ENCODE measurements at regions not wholly inside any gene's neighbourhood (a gene's known extent, or its start where the extent isn't known, plus 50 kb on each side); places are given as distances from the start of the nearest gene placed in this dataset.

DNA sequence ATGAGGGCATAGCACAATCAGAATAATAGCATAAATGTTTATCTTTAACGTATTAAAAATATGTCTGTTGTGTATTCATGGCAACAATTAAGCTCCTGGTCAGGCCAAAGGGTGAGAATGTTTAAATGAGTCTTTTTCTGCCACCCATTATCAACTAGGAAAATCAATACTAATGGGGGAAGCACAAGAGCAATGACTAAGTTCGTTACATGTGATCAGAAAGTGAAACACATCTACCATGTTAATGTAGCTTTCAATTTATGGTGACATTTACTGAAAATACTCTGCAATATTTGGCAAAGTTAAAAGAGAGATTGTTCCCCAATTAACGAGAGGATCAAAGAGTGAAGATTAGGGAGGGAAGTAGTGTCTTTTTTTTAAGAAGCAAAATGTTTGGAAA, 143.7 kb downstream of the NAA11 start:
- TF ChIP-seq, protein P1, sequence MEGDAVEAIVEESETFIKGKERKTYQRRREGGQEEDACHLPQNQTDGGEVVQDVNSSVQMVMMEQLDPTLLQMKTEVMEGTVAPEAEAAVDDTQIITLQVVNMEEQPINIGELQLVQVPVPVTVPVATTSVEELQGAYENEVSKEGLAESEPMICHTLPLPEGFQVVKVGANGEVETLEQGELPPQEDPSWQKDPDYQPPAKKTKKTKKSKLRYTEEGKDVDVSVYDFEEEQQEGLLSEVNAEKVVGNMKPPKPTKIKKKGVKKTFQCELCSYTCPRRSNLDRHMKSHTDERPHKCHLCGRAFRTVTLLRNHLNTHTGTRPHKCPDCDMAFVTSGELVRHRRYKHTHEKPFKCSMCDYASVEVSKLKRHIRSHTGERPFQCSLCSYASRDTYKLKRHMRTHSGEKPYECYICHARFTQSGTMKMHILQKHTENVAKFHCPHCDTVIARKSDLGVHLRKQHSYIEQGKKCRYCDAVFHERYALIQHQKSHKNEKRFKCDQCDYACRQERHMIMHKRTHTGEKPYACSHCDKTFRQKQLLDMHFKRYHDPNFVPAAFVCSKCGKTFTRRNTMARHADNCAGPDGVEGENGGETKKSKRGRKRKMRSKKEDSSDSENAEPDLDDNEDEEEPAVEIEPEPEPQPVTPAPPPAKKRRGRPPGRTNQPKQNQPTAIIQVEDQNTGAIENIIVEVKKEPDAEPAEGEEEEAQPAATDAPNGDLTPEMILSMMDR (IDR thresholded peaks at IDR 0.05; ENCODE audit: borderline replicate concordance, extremely low read depth, low read length, poor library complexity, severe bottlenecking): no peak
- TF ChIP-seq EZH2 (IDR thresholded peaks at IDR 0.05; ENCODE audit: borderline replicate concordance, low read depth, low read length, severe bottlenecking): no peak

Data from DND-41 (cell line).